Suppressor macrophage treated with lipopolysaccharide for 1 hour (primary cell): ENCODE measurements at regions not wholly inside any gene's neighbourhood (a gene's known extent, or its start where the extent isn't known, plus 50 kb on each side); places are given as distances from the start of the nearest gene placed in this dataset.

Experiments
- DNase-seq, 3 donors: peaks; one replicate each; pipeline ENCODE4 v3.0.0-alpha.2; 2020 to 2022

- peak in 1 of 3 donors; percentile 24 for DNase-seq
These were observed 114.8 kb upstream of the THBS1 start for GRCh38 chr15:39465843-39466749.

- DNase-seq: no peak
These were observed 114.2 kb upstream of the THBS1 start for GRCh38 chr15:39466750-39467105.

GRCh38 chr15:39468331-39468730 is 112.5 kb upstream of the THBS1 start:
- DNase-seq: peak; percentile 72 to 91 (median 87)

- peak in 2 of 3 donors; percentile 62 to 68 for DNase-seq
These were observed 112.1 kb upstream of the THBS1 start for GRCh38 chr15:39468828-39469227.

- DNase-seq: no peak
These were observed 108.9 kb upstream of the THBS1 start for GRCh38 chr15:39471785-39472574.

GRCh38 chr15:39472621-39473297 is 108.1 kb upstream of the THBS1 start:
- peak; percentile 38 to 52 (median 49) for DNase-seq

GRCh38 chr15:39473298-39473947 is 107.5 kb upstream of the THBS1 start:
- no peak for DNase-seq

GRCh38 chr15:39474657-39475056 is 106.2 kb upstream of the THBS1 start:
- no peak for DNase-seq

- DNase-seq: no peak
These were observed 101.9 kb upstream of the THBS1 start for GRCh38 chr15:39478996-39479395.

GRCh38 chr15:39479911-39480310 is 101.0 kb upstream of the THBS1 start:
- peak; percentile 10 to 58 (median 47) for DNase-seq

GRCh38 chr15:39482459-39482858 is 98.4 kb upstream of the THBS1 start:
- DNase-seq: no peak

GRCh38 chr15:39486621-39487457 is 94.0 kb upstream of the THBS1 start:
- DNase-seq: no peak

- DNase-seq: no peak
These were observed 93.5 kb upstream of the THBS1 start for GRCh38 chr15:39487458-39487735.

GRCh38 chr15:39488516-39488915 is 92.4 kb upstream of the THBS1 start:
- no peak for DNase-seq

- no peak for DNase-seq
These were observed 91.9 kb upstream of the THBS1 start for GRCh38 chr15:39488961-39489360.

GRCh38 chr15:39491115-39491885 is 89.6 kb upstream of the THBS1 start:
- no peak for DNase-seq

- DNase-seq: no peak
These were observed 88.9 kb upstream of the THBS1 start for GRCh38 chr15:39491886-39492490.

GRCh38 chr15:39493424-39494067 is 87.3 kb upstream of the THBS1 start:
- DNase-seq: no peak

- DNase-seq: no peak
These were observed 86.4 kb upstream of the THBS1 start for GRCh38 chr15:39494462-39494861.
